ENCODE measurements at regions not wholly inside any gene's neighbourhood (a gene's known extent, or its start where the extent isn't known, plus 50 kb on each side); places are given as distances from the start of the nearest gene placed in this dataset.

DNA sequence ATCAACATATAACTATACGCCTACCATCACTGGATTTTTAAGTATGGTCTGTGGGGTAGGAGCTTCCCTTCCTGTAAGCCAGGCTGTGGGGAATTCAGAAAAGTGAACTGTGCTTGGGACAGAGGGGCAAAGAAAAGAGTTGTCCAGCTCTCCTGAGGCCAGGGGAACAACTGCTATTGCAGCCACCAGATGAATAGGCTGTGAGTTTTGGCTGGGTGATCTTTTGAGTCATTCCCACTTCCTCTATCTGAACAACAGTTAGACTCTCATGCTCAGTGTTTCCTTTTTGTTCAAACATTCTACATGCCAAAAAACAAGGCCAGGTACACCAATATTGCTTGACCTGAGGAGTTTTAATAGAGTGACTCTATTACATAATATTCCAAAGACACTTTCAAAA is 426.2 kb upstream of the DACH1 start:
- TF ChIP-seq CTCF (conservative IDR thresholded peaks at IDR 0.05; ENCODE audit: low read depth, low read length) = no peak
- TF ChIP-seq EZH2 (IDR thresholded peaks at IDR 0.05; ENCODE audit: low read length, unreplicated experiment) = no peak
